ENCODE measurements at regions not wholly inside any gene's neighbourhood (a gene's known extent, or its start where the extent isn't known, plus 50 kb on each side); places are given as distances from the start of the nearest gene placed in this dataset.

- Histone ChIP-seq H3K9me3 (ENCODE audit: control insufficient read depth, low read depth, low read length) (no peaks in the 10 kb centered on the region), H3K27me3 (ENCODE audit: control insufficient read depth, extremely low read depth, insufficient read depth, low read length) (no peaks in the 10 kb centered on the region), H3K9ac (ENCODE audit: control insufficient read depth, extremely low read depth, insufficient read depth, low read length) (no peak overlapping the region), H3K4me3 (ENCODE audit: control insufficient read depth in 2 of 3, extremely low read depth in 1 of 3, insufficient read depth in 2 of 3, low read depth in 1 of 3, low read length in 3 of 3) (no peak overlapping the region), H3K9me1 (ENCODE audit: control insufficient read depth, extremely low read depth, insufficient read depth, low read length) (no peaks in the 10 kb centered on the region), H3K79me2 (ENCODE audit: control insufficient read depth, insufficient read depth, low read length) (no peaks in the 10 kb centered on the region), H3K4me1 (ENCODE audit: control insufficient read depth, extremely low read depth, insufficient read depth, low read length) (peaks cover 11% of the 10 kb centered on the region), H4K20me1 (ENCODE audit: control insufficient read depth, extremely low read depth, insufficient read depth, low read length) (no peaks in the 10 kb centered on the region), H2AFZ (ENCODE audit: control insufficient read depth, low read length) (no peak overlapping the region), H3K4me2 (ENCODE audit: control insufficient read depth, extremely low read depth, insufficient read depth, low read depth, low read length) (no peak overlapping the region), H3K36me3 (ENCODE audit: control insufficient read depth in 2 of 2, extremely low read depth in 1 of 2, insufficient read depth in 2 of 2, low read length in 2 of 2) (no peaks in the 10 kb centered on the region), H3K27ac (ENCODE audit: control insufficient read depth, insufficient read depth, low read length) (no peak overlapping the region)
- FAIRE-seq (no peak), DNase-seq (ENCODE audit: low read depth, low spot score) (no peak)
- TF ChIP-seq, protein P1, sequence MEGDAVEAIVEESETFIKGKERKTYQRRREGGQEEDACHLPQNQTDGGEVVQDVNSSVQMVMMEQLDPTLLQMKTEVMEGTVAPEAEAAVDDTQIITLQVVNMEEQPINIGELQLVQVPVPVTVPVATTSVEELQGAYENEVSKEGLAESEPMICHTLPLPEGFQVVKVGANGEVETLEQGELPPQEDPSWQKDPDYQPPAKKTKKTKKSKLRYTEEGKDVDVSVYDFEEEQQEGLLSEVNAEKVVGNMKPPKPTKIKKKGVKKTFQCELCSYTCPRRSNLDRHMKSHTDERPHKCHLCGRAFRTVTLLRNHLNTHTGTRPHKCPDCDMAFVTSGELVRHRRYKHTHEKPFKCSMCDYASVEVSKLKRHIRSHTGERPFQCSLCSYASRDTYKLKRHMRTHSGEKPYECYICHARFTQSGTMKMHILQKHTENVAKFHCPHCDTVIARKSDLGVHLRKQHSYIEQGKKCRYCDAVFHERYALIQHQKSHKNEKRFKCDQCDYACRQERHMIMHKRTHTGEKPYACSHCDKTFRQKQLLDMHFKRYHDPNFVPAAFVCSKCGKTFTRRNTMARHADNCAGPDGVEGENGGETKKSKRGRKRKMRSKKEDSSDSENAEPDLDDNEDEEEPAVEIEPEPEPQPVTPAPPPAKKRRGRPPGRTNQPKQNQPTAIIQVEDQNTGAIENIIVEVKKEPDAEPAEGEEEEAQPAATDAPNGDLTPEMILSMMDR (optimal IDR thresholded peaks at IDR 0.05 in 1 of 3, IDR thresholded peaks at IDR 0.05 in 1 of 3, conservative IDR thresholded peaks at IDR 0.05 in 1 of 3; ENCODE audit: extremely low read depth in 1 of 3, insufficient read depth in 2 of 3, low read length in 3 of 3) = no peak
- TF ChIP-seq EZH2 (IDR thresholded peaks at IDR 0.05; ENCODE audit: low read length) = no peak
- dilution Hi-C loops (cut with MboI; ENCODE audit: extremely low pct_ligation_motif_present, low sequenced_read_pairs) = no loop called here
Measured at GRCh38 chr10:120736377-120736776, 114.8 kb upstream of the WDR11 start.

GRCh38 chr10:120738658-120739057 is 112.5 kb upstream of the WDR11 start:
- no peaks in the 10 kb centered on the region for H3K27me3 ChIP-seq (ENCODE audit: control insufficient read depth, extremely low read depth, insufficient read depth, low read length)
- H3K4me1 ChIP-seq (ENCODE audit: control insufficient read depth, extremely low read depth, insufficient read depth, low read length) = no peaks in the 10 kb centered on the region
- H3K27ac ChIP-seq (ENCODE audit: control insufficient read depth, insufficient read depth, low read length) = no peak overlapping the region
- H3K4me3 ChIP-seq (ENCODE audit: control insufficient read depth in 2 of 3, extremely low read depth in 1 of 3, insufficient read depth in 2 of 3, low read depth in 1 of 3, low read length in 3 of 3) = no peak overlapping the region
- H3K9me1 ChIP-seq (ENCODE audit: control insufficient read depth, extremely low read depth, insufficient read depth, low read length) = no peaks in the 10 kb centered on the region
- no peaks in the 10 kb centered on the region for H4K20me1 ChIP-seq (ENCODE audit: control insufficient read depth, extremely low read depth, insufficient read depth, low read length)
- no peaks in the 10 kb centered on the region for H3K9me3 ChIP-seq (ENCODE audit: control insufficient read depth, low read depth, low read length)
- no peak for DNase-seq (ENCODE audit: low read depth, low spot score)
- no peak for TF ChIP-seq EZH2 (IDR thresholded peaks at IDR 0.05; ENCODE audit: low read length)
- TF ChIP-seq, protein P1 (optimal IDR thresholded peaks at IDR 0.05 in 1 of 3, IDR thresholded peaks at IDR 0.05 in 1 of 3, conservative IDR thresholded peaks at IDR 0.05 in 1 of 3; ENCODE audit: extremely low read depth in 1 of 3, insufficient read depth in 2 of 3, low read length in 3 of 3) = no peak
- H3K4me2 ChIP-seq (ENCODE audit: control insufficient read depth, extremely low read depth, insufficient read depth, low read depth, low read length) = no peak overlapping the region
- no peak overlapping the region for H3K9ac ChIP-seq (ENCODE audit: control insufficient read depth, extremely low read depth, insufficient read depth, low read length)
- H3K36me3 ChIP-seq (ENCODE audit: control insufficient read depth in 2 of 2, extremely low read depth in 1 of 2, insufficient read depth in 2 of 2, low read length in 2 of 2) = no peaks in the 10 kb centered on the region
- H3K79me2 ChIP-seq (ENCODE audit: control insufficient read depth, insufficient read depth, low read length) = no peaks in the 10 kb centered on the region
- no peak for FAIRE-seq
- dilution Hi-C loops (cut with MboI; ENCODE audit: extremely low pct_ligation_motif_present, low sequenced_read_pairs) = no loop called here
- no peak overlapping the region for H2AFZ ChIP-seq (ENCODE audit: control insufficient read depth, low read length)
